HCT116 (cell line): ENCODE measurements at regions not wholly inside any gene's neighbourhood (a gene's known extent, or its start where the extent isn't known, plus 50 kb on each side); places are given as distances from the start of the nearest gene placed in this dataset.
"Not testable (repeated sequence)": the region's sequence is repeated elsewhere in the genome, so short reads cannot be mapped to it uniquely, and the experiment has no call there.

Experiments used
- ATAC-seq: fragments of 200-7000 bp; cut with Tn5 transposase; 2 replicates; pipeline ENCODE4 v1.9.1; 2020; ENCODE audit warnings: mild to moderate bottlenecking, moderate library complexity
- BruUV-seq: library from RNA; stranded (reverse); fragments of 400-500 nt; replicated peaks from 2 replicates; lab custom pipeline; 2021; lab: Mats Ljungman, UMichigan
- CTCF ChIA-PET: fragments of 300-600 bp; sonication (Branson Sonifier 250); formaldehyde crosslinking; loops from one replicate; lab custom pipeline; 2021; ENCODE audit warnings: antibody characterized with exemption; lab: Charles Lee
- POLR2A ChIA-PET: fragments of 300-600, 350-600 bp; sonication (Branson Sonifier 250); formaldehyde crosslinking; loops from one replicate; lab custom pipeline; 2021; ENCODE audit warnings: antibody characterized with exemption; lab: Charles Lee
- RAD21 ChIA-PET, 2 experiments: fragments of 300-600 bp; sonication (Branson Sonifier 250); formaldehyde crosslinking; loops; one replicate each; lab custom pipeline; 2023; ENCODE audit warnings: low total read pairs in 2 of 2; ENCODE audit not compliant: uncharacterized antibody in 2 of 2, unreplicated experiment in 2 of 2, low non-redundant PET in 1 of 2; lab: Charles Lee
- DNase-seq: peaks from one replicate; pipeline ENCODE4 v3.0.0-alpha.2; 2010; ENCODE audit warnings: low read depth, low spot score
- H2AFZ ChIP-seq: fragments of 200-600 bp; shearing (Covaris generic), sonication (generic); 2 replicates; pipeline ENCODE4 v1.6.1; 2017; ENCODE audit warnings: low read depth, mixed run types, mixed read lengths, antibody characterized with exemption, low read length; ENCODE audit not compliant: poor library complexity, severe bottlenecking
- H3K27ac ChIP-seq: 2 replicates; pipeline ENCODE4 v1.5.1; 2012; ENCODE audit warnings: low read depth, low read length
- H3K27me3 ChIP-seq: fragments of 200-600 bp; sonication (generic); 2 replicates; pipeline ENCODE4 v1.6.1; 2016; ENCODE audit warnings: mixed run types, low read length, mixed read lengths; ENCODE audit not compliant: insufficient read depth
- H3K36me3 ChIP-seq, 2 experiments: fragments of 200-500 bp in 1 of 2; fragments of 200-600 bp in 1 of 2; sonication (Bioruptor generic) in 1 of 2; sonication (generic) in 1 of 2; 2 replicates each; pipeline versions ENCODE4 v1.5.1 to v1.6.1; 2014 to 2016; ENCODE audit warnings: low read length in 2 of 2, inconsistent platforms in 1 of 2, mixed read lengths in 1 of 2, mixed run types in 1 of 2; ENCODE audit not compliant: insufficient read depth in 2 of 2, control insufficient read depth in 1 of 2
- H3K4me1 ChIP-seq, 2 experiments: fragments of 200-600 bp in 1 of 2; sonication (generic) in 1 of 2; 2 replicates each; pipeline versions ENCODE4 v1.5.1 to v1.6.1; 2012 to 2017; ENCODE audit warnings: low read length in 2 of 2, inconsistent platforms in 1 of 2, mild to moderate bottlenecking in 1 of 2, mixed read lengths in 1 of 2, mixed run types in 1 of 2, moderate library complexity in 1 of 2; ENCODE audit not compliant: insufficient read depth in 2 of 2, control insufficient read depth in 1 of 2
- H3K4me2 ChIP-seq: fragments of 200-600 bp; sonication (generic); 2 replicates; pipeline ENCODE4 v1.6.1; 2017; ENCODE audit warnings: mixed run types, low read length, mixed read lengths
- H3K4me3 ChIP-seq, 2 experiments: fragments of 200-600 bp in 1 of 2; sonication (generic) in 1 of 2; replicated peaks in 1 of 2; 2 replicates each; pipeline ENCODE4 v1.5.1; 2011 to 2016; ENCODE audit warnings: low read length in 2 of 2, control low read depth in 1 of 2, low read depth in 1 of 2, mild to moderate bottlenecking in 1 of 2, mixed read lengths in 1 of 2, mixed run types in 1 of 2
- H3K79me2 ChIP-seq: fragments of 200-600 bp; sonication (generic); 2 replicates; pipeline ENCODE4 v1.6.1; 2017; ENCODE audit warnings: mild to moderate bottlenecking, mixed run types, low read length, moderate library complexity, mixed read lengths; ENCODE audit not compliant: insufficient read depth
- H3K9ac ChIP-seq: fragments of 200-600 bp; sonication (generic); 2 replicates; pipeline ENCODE4 v1.6.1; 2016; ENCODE audit warnings: low read length, mixed read lengths
- H3K9me2 ChIP-seq: fragments of 200-600 bp; sonication (generic), shearing (Covaris generic); 2 replicates; pipeline ENCODE4 v1.6.1; 2017; ENCODE audit warnings: mixed run types, mild to moderate bottlenecking, moderate library complexity; ENCODE audit not compliant: insufficient read depth
- H3K9me3 ChIP-seq, 2 experiments: fragments of 200-500 bp in 1 of 2; fragments of 200-600 bp in 1 of 2; sonication (Bioruptor generic) in 1 of 2; sonication (generic) in 1 of 2; 2 replicates each; pipeline ENCODE4 v1.6.1; 2014 to 2017; ENCODE audit warnings: low read length in 2 of 2, mixed read lengths in 2 of 2, inconsistent platforms in 1 of 2, low read depth in 1 of 2, mild to moderate bottlenecking in 1 of 2, mixed run types in 1 of 2, moderate library complexity in 1 of 2; ENCODE audit not compliant: control insufficient read depth in 1 of 2, insufficient read depth in 1 of 2
- H4K20me1 ChIP-seq: fragments of 200-600 bp; sonication (generic), shearing (Covaris generic); 2 replicates; pipeline ENCODE4 v1.6.1; 2017; ENCODE audit warnings: mixed run types, mild to moderate bottlenecking, moderate library complexity; ENCODE audit not compliant: insufficient read depth
- CBX3 ChIP-seq: IDR thresholded peaks from 2 replicates; pipeline ENCODE4 v1.6.1; 2012; ENCODE audit warnings: low read depth
- EGR1 ChIP-seq: IDR thresholded peaks from 2 replicates; pipeline ENCODE4 v1.6.1; 2012; ENCODE audit warnings: low read depth
- EZH2 ChIP-seq: fragments of 200-600 bp; sonication (generic); IDR thresholded peaks from 2 replicates; pipeline ENCODE4 v1.6.1; 2017; ENCODE audit warnings: antibody characterized with exemption, mixed run types
- FOSL1 ChIP-seq: IDR thresholded peaks from 2 replicates; pipeline ENCODE4 v1.6.1; 2012; ENCODE audit warnings: low read depth
- SRF ChIP-seq: IDR thresholded peaks from 2 replicates; pipeline ENCODE4 v1.6.1; 2012; ENCODE audit warnings: low read depth
- YY1 ChIP-seq: IDR thresholded peaks from 2 replicates; pipeline ENCODE4 v1.6.1; 2011; ENCODE audit warnings: low read length, low read depth, moderate library complexity, mild to moderate bottlenecking; ENCODE audit not compliant: insufficient replicate concordance; ENCODE audit errors: extremely low read depth
- ZNF274 ChIP-seq: fragments of 200-500 bp; sonication (Bioruptor generic); IDR thresholded peaks from 2 replicates; pipeline ENCODE4 v1.6.1; 2014; ENCODE audit warnings: mild to moderate bottlenecking, low read depth, low read length, inconsistent platforms
- intact Hi-C: fragments of 100-400 bp; cut with micrococcal nuclease; formaldehyde crosslinking; loops from 2 replicates; pipeline ENCODE4 v1.10.0; 2022
- TF ChIP-seq, protein P1 (sequence below): IDR thresholded peaks from 2 replicates; pipeline ENCODE4 v1.6.1; 2012; ENCODE audit warnings: low read depth
- TF ChIP-seq, protein P2 (sequence below), 3 experiments: fragments of 200-600 bp in 1 of 3; sonication (generic) in 1 of 3; IDR thresholded peaks in 2 of 3; conservative IDR thresholded peaks in 1 of 3; 2 replicates each; pipeline ENCODE4 v1.5.1; 2012 to 2017; ENCODE audit warnings: low read depth in 2 of 3, low read length in 2 of 3, antibody characterized with exemption in 1 of 3, borderline replicate concordance in 1 of 3, control low read depth in 1 of 3, mild to moderate bottlenecking in 1 of 3, mixed read lengths in 1 of 3, mixed run types in 1 of 3, moderate library complexity in 1 of 3; ENCODE audit not compliant: insufficient read depth in 1 of 3

DNA sequence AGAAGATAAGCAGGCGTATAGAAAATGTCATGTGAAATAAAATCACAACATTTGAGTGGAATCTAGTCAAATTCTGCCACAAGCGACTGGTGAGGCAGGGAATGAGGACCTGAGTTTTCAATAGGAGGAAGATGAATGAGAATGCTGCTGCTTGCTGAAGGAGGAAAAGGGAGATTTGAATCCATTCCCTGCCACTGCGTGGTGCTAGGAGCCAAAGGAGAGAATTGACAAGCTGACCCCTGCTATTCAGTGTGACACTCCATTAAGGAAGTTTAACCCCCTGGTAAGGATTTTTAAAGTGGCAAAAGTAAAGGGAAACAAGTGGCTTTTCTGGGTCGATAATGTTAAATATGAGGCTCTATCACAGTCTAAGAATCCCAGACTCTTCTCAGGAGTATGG lies 314.0 kb downstream of the NAF1 start (continued):
- TF ChIP-seq, protein P1, sequence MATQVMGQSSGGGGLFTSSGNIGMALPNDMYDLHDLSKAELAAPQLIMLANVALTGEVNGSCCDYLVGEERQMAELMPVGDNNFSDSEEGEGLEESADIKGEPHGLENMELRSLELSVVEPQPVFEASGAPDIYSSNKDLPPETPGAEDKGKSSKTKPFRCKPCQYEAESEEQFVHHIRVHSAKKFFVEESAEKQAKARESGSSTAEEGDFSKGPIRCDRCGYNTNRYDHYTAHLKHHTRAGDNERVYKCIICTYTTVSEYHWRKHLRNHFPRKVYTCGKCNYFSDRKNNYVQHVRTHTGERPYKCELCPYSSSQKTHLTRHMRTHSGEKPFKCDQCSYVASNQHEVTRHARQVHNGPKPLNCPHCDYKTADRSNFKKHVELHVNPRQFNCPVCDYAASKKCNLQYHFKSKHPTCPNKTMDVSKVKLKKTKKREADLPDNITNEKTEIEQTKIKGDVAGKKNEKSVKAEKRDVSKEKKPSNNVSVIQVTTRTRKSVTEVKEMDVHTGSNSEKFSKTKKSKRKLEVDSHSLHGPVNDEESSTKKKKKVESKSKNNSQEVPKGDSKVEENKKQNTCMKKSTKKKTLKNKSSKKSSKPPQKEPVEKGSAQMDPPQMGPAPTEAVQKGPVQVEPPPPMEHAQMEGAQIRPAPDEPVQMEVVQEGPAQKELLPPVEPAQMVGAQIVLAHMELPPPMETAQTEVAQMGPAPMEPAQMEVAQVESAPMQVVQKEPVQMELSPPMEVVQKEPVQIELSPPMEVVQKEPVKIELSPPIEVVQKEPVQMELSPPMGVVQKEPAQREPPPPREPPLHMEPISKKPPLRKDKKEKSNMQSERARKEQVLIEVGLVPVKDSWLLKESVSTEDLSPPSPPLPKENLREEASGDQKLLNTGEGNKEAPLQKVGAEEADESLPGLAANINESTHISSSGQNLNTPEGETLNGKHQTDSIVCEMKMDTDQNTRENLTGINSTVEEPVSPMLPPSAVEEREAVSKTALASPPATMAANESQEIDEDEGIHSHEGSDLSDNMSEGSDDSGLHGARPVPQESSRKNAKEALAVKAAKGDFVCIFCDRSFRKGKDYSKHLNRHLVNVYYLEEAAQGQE = no peak

DNA sequence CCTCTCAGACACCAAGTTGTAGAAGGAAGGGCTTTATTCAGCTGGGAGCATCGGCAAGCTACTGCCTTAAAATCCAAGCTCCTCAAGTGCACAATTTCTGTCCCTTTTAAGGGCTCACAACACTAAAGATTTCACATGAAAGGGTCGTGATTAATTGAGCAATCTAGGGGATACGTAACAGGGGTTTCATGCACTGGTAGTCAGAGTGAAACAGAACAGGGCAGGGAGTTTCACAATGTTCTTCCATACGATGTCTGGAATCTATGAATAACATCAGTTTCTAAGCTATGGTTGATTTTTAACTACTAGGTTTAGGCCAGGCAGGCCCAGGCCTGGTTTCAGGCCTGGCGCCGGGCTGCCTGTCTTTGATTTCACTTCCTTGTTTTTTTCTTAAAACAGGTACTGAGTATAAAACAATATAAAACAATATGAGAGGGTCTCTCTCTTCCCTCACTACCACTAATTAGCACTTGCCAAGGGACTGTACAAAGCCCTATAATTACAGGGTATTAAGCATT lies 315.4 kb downstream of the NAF1 start:
- RAD21 ChIA-PET, H3K36me3 ChIP-seq, H3K4me3 ChIP-seq, H3K27ac ChIP-seq, CTCF ChIA-PET, ATAC-seq, H3K27me3 ChIP-seq, intact Hi-C loops, H3K9ac ChIP-seq, H4K20me1 ChIP-seq, H3K4me1 ChIP-seq, H3K9me3 ChIP-seq, H3K4me2 ChIP-seq, H3K79me2 ChIP-seq, H3K9me2 ChIP-seq, BruUV-seq, H2AFZ ChIP-seq, DNase-seq, POLR2A ChIA-PET: not testable (repeated sequence)

GRCh38 chr4:162849937-162850336 lies 316.8 kb downstream of the NAF1 start:
- no peaks in the 10 kb centered on the region for H3K36me3 ChIP-seq
- no TSS peak for BruUV-seq
- no peaks in the 10 kb centered on the region for H3K27me3 ChIP-seq
- intact Hi-C loops = no loop called here
- CTCF ChIA-PET = no interaction called here
- no peaks in the 10 kb centered on the region for H3K9me3 ChIP-seq
- H3K9ac ChIP-seq = no peak overlapping the region
- H3K4me3 ChIP-seq = no peak overlapping the region
- no peaks in the 10 kb centered on the region for H3K9me2 ChIP-seq
- no peak overlapping the region for H2AFZ ChIP-seq
- POLR2A ChIA-PET = no interaction called here
- TF ChIP-seq YY1 (no peak), EGR1 (no peak), SRF (no peak), ZNF274 (no peak), EZH2 (no peak), CBX3 (no peak), FOSL1 (no peak)
- TF ChIP-seq, protein P2, sequence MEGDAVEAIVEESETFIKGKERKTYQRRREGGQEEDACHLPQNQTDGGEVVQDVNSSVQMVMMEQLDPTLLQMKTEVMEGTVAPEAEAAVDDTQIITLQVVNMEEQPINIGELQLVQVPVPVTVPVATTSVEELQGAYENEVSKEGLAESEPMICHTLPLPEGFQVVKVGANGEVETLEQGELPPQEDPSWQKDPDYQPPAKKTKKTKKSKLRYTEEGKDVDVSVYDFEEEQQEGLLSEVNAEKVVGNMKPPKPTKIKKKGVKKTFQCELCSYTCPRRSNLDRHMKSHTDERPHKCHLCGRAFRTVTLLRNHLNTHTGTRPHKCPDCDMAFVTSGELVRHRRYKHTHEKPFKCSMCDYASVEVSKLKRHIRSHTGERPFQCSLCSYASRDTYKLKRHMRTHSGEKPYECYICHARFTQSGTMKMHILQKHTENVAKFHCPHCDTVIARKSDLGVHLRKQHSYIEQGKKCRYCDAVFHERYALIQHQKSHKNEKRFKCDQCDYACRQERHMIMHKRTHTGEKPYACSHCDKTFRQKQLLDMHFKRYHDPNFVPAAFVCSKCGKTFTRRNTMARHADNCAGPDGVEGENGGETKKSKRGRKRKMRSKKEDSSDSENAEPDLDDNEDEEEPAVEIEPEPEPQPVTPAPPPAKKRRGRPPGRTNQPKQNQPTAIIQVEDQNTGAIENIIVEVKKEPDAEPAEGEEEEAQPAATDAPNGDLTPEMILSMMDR (IDR thresholded peaks at IDR 0.05 in 2 of 3, conservative IDR thresholded peaks at IDR 0.05 in 1 of 3; ENCODE audit: borderline replicate concordance in 1 of 3, insufficient read depth in 1 of 3, low read depth in 2 of 3, low read length in 2 of 3) = no peak
- no peak overlapping the region for H3K4me2 ChIP-seq
- no peaks in the 10 kb centered on the region for H4K20me1 ChIP-seq
- DNase-seq (no peak), ATAC-seq (no peak)
- no peak overlapping the region for H3K27ac ChIP-seq
- no peaks in the 10 kb centered on the region for H3K79me2 ChIP-seq
- RAD21 ChIA-PET = no interaction called here
- no peaks in the 10 kb centered on the region for H3K4me1 ChIP-seq
